HG02678 (cell line): ENCODE measurements at regions not wholly inside any gene's neighbourhood (a gene's known extent, or its start where the extent isn't known, plus 50 kb on each side); places are given as distances from the start of the nearest gene placed in this dataset.
"Not testable (repeated sequence)": the region's sequence is repeated elsewhere in the genome, so short reads cannot be mapped to it uniquely, and the experiment has no call there.

Experiments
- ATAC-seq: cut with Tn5 transposase; IDR thresholded peaks from one replicate; pipeline ENCODE4 v1.9.1; 2021; ENCODE audit warnings: mild to moderate bottlenecking, moderate library complexity; ENCODE audit not compliant: unreplicated experiment

- ATAC-seq, result no peak
Observed at GRCh38 chr10:64881257-64881656, 1360.1 kb downstream of the REEP3 start.

- no peak for ATAC-seq
Observed at GRCh38 chr10:64896582-64896981, 1375.4 kb downstream of the REEP3 start.

- ATAC-seq, result not testable (repeated sequence)
Observed at GRCh38 chr10:64906311-64906710, 1385.1 kb downstream of the REEP3 start.

- not testable (repeated sequence) for ATAC-seq
Observed at GRCh38 chr10:64924306-64924705, 1403.1 kb downstream of the REEP3 start.

GRCh38 chr10:64952042-64952441, 1430.8 kb downstream of the REEP3 start:
- ATAC-seq, result no peak

GRCh38 chr10:64956441-64956840, 1435.2 kb downstream of the REEP3 start:
- no peak for ATAC-seq

- no peak for ATAC-seq
Observed at GRCh38 chr10:64959116-64959515, 1437.9 kb downstream of the REEP3 start.

- no peak for ATAC-seq
Observed at GRCh38 chr10:64959883-64960282, 1438.7 kb downstream of the REEP3 start.

- no peak for ATAC-seq
Observed at GRCh38 chr10:64973391-64973790, 1452.2 kb downstream of the REEP3 start.

GRCh38 chr10:64976150-64976549, 1454.9 kb downstream of the REEP3 start:
- no peak for ATAC-seq

GRCh38 chr10:64977915-64978314, 1456.7 kb downstream of the REEP3 start:
- no peak for ATAC-seq

- ATAC-seq, result no peak
Observed at GRCh38 chr10:64996886-64997285, 1475.7 kb downstream of the REEP3 start.

- no peak for ATAC-seq
Observed at GRCh38 chr10:65010845-65011244, 1489.6 kb downstream of the REEP3 start.

- no peak for ATAC-seq
Observed at GRCh38 chr10:65017523-65017922, 1496.3 kb downstream of the REEP3 start.

- ATAC-seq, result no peak
Observed at GRCh38 chr10:65024886-65025285, 1503.7 kb downstream of the REEP3 start.

- no peak for ATAC-seq
Observed at GRCh38 chr10:65030263-65030662, 1509.1 kb downstream of the REEP3 start.

- no peak for ATAC-seq
Observed at GRCh38 chr10:65032867-65033769, 1511.9 kb downstream of the REEP3 start.

- no peak for ATAC-seq
Observed at GRCh38 chr10:65033957-65034356, 1512.8 kb downstream of the REEP3 start.

- no peak for ATAC-seq
Observed at GRCh38 chr10:65040796-65041195, 1519.6 kb downstream of the REEP3 start.

GRCh38 chr10:65041307-65041706, 1520.1 kb downstream of the REEP3 start:
- no peak for ATAC-seq

- ATAC-seq, result no peak
Observed at GRCh38 chr10:65042496-65042895, 1521.3 kb downstream of the REEP3 start.

GRCh38 chr10:65046831-65047230, 1525.6 kb downstream of the REEP3 start:
- ATAC-seq, result no peak

GRCh38 chr10:65052111-65052510, 1530.9 kb downstream of the REEP3 start:
- ATAC-seq, result not testable (repeated sequence)
